Choroid plexus epithelial cell (primary cell): ENCODE measurements at regions not wholly inside any gene's neighbourhood (a gene's known extent, or its start where the extent isn't known, plus 50 kb on each side); places are given as distances from the start of the nearest gene placed in this dataset.

Source experiments
- DNase-seq: peaks from one replicate; pipeline ENCODE4 v3.0.0-alpha.2; 2010; ENCODE audit warnings: low read depth
- H3K4me3 ChIP-seq: 2 replicates; pipeline ENCODE4 v1.5.1; 2011; ENCODE audit warnings: low read depth, mild to moderate bottlenecking, control low read depth, low read length, moderate library complexity
- TF ChIP-seq, protein P1 (sequence below): conservative IDR thresholded peaks from 2 replicates; pipeline ENCODE4 v1.5.1; 2011; ENCODE audit warnings: low read depth, mild to moderate bottlenecking, control low read depth, inconsistent platforms, low read length, moderate library complexity

DNA sequence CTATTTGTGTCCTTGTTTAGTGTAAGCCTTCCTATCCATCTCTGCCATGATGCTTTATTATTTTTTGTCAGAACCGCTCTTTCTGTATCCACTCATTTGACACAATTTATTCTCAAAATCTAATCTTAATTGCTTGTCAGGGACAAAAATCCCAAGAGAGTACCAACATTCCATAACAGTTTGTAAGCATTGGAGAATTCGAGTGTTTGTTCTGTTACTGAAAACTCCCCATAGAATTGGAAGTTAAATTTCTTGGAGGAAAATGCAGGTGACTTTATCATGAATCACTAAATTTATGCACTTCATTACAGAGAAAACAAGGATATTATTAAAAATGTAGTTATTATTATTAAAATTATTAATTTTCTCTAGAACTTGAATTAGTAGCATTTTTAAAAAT, 1986.1 kb downstream of the ARAP2 start:
- DNase-seq = peak; percentile 3

DNA sequence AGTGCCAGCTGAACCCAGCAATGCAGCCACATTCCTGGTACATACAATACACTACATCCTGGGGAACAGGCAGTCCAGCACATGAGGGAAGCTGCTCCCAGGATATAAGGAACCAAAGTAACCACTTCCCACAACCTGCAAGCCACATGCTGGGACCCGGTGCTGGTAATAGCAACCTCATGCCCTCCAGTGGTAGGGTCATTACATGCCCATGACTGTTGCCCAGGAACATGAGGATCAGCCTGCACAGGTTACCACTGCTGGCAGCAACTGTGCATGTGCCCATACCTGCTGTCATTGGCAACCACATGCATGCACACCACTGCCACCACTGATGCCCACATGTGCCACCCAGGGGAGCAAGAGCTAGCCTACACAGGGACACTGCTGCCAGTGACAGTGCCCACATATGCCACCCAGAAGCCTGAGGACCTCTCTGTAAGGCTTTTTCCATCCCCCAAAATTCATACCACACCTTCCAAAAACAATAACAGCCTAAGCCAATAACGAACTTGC, 1982.5 kb downstream of the ARAP2 start:
- DNase-seq = no peak
- H3K4me3 ChIP-seq = no peak overlapping the region
- TF ChIP-seq, protein P1, sequence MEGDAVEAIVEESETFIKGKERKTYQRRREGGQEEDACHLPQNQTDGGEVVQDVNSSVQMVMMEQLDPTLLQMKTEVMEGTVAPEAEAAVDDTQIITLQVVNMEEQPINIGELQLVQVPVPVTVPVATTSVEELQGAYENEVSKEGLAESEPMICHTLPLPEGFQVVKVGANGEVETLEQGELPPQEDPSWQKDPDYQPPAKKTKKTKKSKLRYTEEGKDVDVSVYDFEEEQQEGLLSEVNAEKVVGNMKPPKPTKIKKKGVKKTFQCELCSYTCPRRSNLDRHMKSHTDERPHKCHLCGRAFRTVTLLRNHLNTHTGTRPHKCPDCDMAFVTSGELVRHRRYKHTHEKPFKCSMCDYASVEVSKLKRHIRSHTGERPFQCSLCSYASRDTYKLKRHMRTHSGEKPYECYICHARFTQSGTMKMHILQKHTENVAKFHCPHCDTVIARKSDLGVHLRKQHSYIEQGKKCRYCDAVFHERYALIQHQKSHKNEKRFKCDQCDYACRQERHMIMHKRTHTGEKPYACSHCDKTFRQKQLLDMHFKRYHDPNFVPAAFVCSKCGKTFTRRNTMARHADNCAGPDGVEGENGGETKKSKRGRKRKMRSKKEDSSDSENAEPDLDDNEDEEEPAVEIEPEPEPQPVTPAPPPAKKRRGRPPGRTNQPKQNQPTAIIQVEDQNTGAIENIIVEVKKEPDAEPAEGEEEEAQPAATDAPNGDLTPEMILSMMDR = no peak

More for the DNA sequence above, 1986.1 kb downstream of the ARAP2 start:
- TF ChIP-seq, protein P1 = no peak
- no peak overlapping the region for H3K4me3 ChIP-seq

DNA sequence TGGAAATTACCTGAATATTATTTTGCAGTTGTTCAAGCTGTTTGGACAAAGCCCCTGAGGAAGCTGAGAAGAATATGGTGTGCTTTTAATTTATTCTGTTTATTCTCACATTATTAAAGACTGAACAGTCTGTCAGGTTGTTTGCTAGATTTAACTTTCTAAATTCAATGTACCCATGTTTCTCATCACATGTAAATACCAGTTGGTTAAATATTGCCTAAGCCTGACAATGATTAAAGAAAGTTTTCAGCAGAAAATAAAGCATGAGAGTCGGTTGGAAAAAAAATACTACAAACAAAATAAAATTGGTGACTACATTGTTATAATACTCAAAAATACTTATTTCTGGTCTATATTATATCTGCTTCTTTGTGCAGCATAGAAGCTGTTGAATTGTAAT, 1974.7 kb downstream of the ARAP2 start:
- DNase-seq = no peak
- no peak overlapping the region for H3K4me3 ChIP-seq
- TF ChIP-seq, protein P1 = no peak

DNA sequence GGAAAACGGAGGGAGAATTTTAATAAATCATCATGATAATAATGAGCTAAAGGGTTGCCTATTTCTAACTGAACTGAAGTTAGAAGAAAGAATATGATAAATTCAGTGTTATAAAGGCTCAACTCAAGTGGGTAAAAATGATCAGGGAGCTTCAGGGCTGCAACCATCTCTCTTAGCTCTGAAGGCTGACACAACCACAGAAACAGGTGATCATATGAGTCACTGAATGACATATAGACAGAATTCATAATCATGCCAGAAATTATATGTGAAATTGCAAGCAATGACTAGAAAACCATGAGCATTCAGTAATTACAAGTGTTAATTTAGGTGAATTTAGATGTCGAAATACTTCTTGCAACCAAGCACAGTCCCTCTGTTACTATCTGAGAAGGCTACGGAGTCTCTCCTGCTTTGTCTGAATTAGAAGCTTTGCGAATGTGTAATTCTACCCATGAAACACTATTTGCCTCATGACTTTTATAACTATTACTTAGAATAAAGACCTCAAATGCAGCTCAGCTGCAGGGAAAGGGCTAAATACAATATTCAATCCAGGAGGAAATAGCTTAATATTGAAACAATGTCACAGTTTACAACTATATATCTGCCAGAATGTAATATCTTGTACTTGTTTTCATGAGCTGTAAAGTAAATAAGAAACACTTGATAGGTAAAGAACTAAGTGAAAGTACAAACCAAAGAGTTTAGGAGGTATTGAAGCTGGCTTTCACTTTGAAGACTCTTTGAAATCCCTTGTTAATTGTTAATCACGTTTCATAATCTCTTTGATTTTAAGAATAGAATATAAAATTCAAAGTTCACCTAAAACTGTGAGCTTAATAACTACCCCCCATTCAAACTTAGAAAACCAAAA, 1972.6 kb downstream of the ARAP2 start:
- no peak for DNase-seq
- TF ChIP-seq, protein P1 = no peak
- H3K4me3 ChIP-seq = no peak overlapping the region

DNA sequence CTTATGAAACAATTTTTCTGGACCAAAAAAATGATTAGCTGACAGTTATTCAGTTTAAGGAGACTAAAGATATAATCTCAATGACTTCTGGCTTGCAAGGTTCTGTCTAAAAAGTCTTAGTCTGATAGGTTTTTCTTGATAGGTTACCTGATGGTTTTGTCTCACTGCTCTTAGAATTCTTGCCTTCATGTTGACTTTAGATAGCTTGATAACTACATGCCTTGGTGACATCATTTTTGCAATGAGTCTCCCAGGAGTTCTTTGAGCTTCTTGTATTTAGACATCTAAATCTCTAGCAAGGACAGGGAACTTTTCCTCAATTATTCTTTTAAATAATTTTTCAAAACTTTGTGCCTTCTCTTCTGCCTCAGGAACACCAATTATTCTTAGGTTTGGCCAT, 1965.3 kb downstream of the ARAP2 start:
- DNase-seq = no peak
- TF ChIP-seq, protein P1 = no peak
- H3K4me3 ChIP-seq = no peak overlapping the region

DNA sequence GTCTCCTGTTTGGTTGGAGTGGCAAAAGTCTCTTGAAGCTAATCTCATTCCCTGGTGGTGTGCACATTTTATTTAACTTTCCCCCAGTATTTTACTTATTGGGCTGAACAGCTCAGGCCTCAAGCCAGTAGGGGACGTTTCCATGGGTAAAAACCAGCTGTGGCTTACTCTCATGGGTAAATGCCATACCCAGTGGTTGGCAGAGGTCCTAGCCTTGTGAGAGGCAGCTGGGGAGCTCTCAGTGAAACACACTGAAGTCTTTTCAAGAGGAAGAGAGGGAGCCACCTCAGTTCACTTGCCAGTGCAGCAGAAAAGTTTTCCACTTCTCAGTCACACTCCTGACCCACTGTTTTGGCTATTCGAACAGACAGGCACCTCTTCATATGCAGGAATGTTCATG, 1964.2 kb downstream of the ARAP2 start:
- H3K4me3 ChIP-seq = no peak overlapping the region
- TF ChIP-seq, protein P1 = no peak
- DNase-seq = no peak

DNA sequence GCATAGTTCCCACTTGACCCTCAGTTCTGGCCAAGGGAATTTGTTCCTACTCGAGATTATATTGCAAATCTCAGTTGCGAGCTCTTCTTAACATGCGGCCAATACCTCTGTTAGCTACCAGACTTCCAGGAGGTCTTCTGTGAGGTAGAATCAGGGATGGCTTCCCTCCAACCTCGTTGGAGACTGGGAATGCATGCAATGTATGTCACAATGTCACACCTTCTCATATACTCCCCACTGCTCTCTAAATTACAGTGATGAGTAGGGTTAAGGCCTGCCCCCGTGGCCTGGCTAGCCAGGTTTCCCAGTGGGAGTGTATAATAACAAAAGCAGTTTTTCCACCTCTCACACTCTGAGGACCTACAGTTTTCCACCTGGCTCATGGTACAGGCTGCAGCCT, 1962.5 kb downstream of the ARAP2 start:
- TF ChIP-seq, protein P1 = no peak
- DNase-seq = no peak
- no peak overlapping the region for H3K4me3 ChIP-seq
